CD4-positive, alpha-beta T cell (primary cell): ENCODE measurements at regions not wholly inside any gene's neighbourhood (a gene's known extent, or its start where the extent isn't known, plus 50 kb on each side); places are given as distances from the start of the nearest gene placed in this dataset.

ENCODE experiments used
- ATAC-seq: fragments of 200-7000 bp; cut with Tn5 transposase; one replicate; pipeline ENCODE4 v1.10.0; 2022; ENCODE audit warnings: mild to moderate bottlenecking; ENCODE audit not compliant: poor library complexity
- CTCF ChIA-PET: fragments of 350-600 bp; sonication (Branson Sonifier 250); formaldehyde crosslinking; loops from one replicate; lab custom pipeline; 2021; ENCODE audit warnings: antibody characterized with exemption, inconsistent platforms; lab: Charles Lee
- POLR2A ChIA-PET: fragments of 350-600 bp; sonication (Branson Sonifier 250); formaldehyde crosslinking; loops from one replicate; lab custom pipeline; 2021; ENCODE audit warnings: antibody characterized with exemption, inconsistent platforms; lab: Charles Lee
- DNase-seq, 14 experiments: peaks; one replicate each; pipeline ENCODE4 v3.0.0-alpha.2; 2013 to 2020; ENCODE audit warnings: mixed read lengths in 2 of 14
- H3K27ac ChIP-seq, 2 donors: one replicate each; pipeline versions ENCODE4 v1.5.1 to v1.7.0; 2013; ENCODE audit warnings: low read length in 2 of 2, low read depth in 1 of 2, mild to moderate bottlenecking in 1 of 2
- H3K27me3 ChIP-seq, 2 experiments: 1 replicate in 1 of 2; 2 replicates in 1 of 2; pipeline versions ENCODE4 v1.6.1 to v1.7.0; 2013; ENCODE audit warnings: low read length in 2 of 2, control low read depth in 1 of 2, mild to moderate bottlenecking in 1 of 2, moderate library complexity in 1 of 2; ENCODE audit not compliant: insufficient read depth in 2 of 2, control insufficient read depth in 1 of 2
- H3K36me3 ChIP-seq: one replicate; pipeline ENCODE4 v1.6.1; 2013; ENCODE audit warnings: low read length, control low read depth; ENCODE audit not compliant: insufficient read depth
- H3K4me1 ChIP-seq: one replicate; pipeline ENCODE4 v1.6.1; 2013; ENCODE audit warnings: low read length, control low read depth; ENCODE audit not compliant: insufficient read depth
- H3K4me3 ChIP-seq: one replicate; pipeline ENCODE4 v1.5.1; 2013; ENCODE audit warnings: mild to moderate bottlenecking, low read length, moderate library complexity
- H3K9me3 ChIP-seq, 2 experiments: 1 replicate in 1 of 2; 2 replicates in 1 of 2; pipeline versions ENCODE4 v1.6.1 to v1.7.0; 2013; ENCODE audit warnings: low read length in 2 of 2, mild to moderate bottlenecking in 2 of 2, control low read depth in 1 of 2, moderate library complexity in 1 of 2; ENCODE audit not compliant: control insufficient read depth in 1 of 2, insufficient read depth in 1 of 2
- H3K27ac Mint-ChIP-seq: one replicate; pipeline ENCODE4 v1.8.0; 2020; ENCODE audit warnings: mixed read lengths
- H3K27me3 Mint-ChIP-seq: one replicate; pipeline ENCODE4 v1.8.0; 2021; ENCODE audit warnings: mixed read lengths
- H3K36me3 Mint-ChIP-seq: one replicate; pipeline ENCODE4 v1.8.0; 2021; ENCODE audit warnings: low read depth, mixed read lengths
- H3K4me1 Mint-ChIP-seq: one replicate; pipeline ENCODE4 v1.8.0; 2021; ENCODE audit warnings: low read depth, mixed read lengths
- H3K4me3 Mint-ChIP-seq: one replicate; pipeline ENCODE4 v1.8.0; 2020; ENCODE audit warnings: mild to moderate bottlenecking, mixed read lengths
- H3K9me3 Mint-ChIP-seq: one replicate; pipeline ENCODE4 v1.8.0; 2020; ENCODE audit warnings: mixed read lengths
- intact Hi-C, 2 experiments: fragments of 100-400 bp; cut with DNase I in 1 of 2; cut with micrococcal nuclease in 1 of 2; formaldehyde crosslinking; loops; one replicate each; pipeline versions ENCODE4 v1.15.1 to v1.9.0; 2023 to 2025; cut with DNase I, micrococcal nuclease
- TF ChIP-seq, protein P1 (sequence below): fragments of 200-600 bp; IDR thresholded peaks from one replicate; pipeline ENCODE4 v1.8.0; 2022; ENCODE audit warnings: antibody characterized with exemption, mild to moderate bottlenecking

DNA sequence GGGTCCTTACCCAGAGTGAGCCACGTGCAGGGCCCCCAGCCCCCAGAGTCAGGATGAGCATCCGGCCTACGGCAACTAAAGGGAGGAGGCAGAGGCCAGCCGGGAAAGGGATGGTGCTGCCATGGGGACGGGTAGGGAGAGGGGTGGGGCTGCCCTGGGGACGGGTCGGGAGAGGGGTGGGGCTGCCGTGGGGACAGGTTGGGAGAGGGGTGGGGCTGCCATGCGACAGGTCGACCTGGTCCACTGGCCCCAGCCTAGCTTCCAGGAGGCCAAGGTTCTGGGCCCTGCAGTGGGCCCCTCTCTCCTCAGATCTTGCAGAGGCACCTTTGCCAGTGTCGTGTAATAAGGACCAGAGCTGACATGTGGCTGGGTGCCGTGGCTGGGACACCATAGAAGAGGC is 187.7 kb downstream of the BRD1 start:
- Mint-ChIP-seq H3K27ac (no peak overlapping the region), H3K9me3 (no peaks in the 10 kb centered on the region)
- POLR2A ChIA-PET = no interaction called here

GRCh38 chr22:49638788-49639187 is 188.9 kb downstream of the BRD1 start:
- intact Hi-C loops = no loop called here
- no peaks in the 10 kb centered on the region for H3K9me3 Mint-ChIP-seq
- no peak overlapping the region for H3K4me3 Mint-ChIP-seq
- POLR2A ChIA-PET = no interaction called here
- H3K4me1 Mint-ChIP-seq = peaks cover 3% of the 10 kb centered on the region
- no peak for DNase-seq
- Histone ChIP-seq H3K9me3 (no peaks in the 10 kb centered on the region), H3K4me1 (no peaks in the 10 kb centered on the region), H3K27me3 (no peaks in the 10 kb centered on the region), H3K36me3 (no peaks in the 10 kb centered on the region), H3K4me3 (no peak overlapping the region), H3K27ac (no peak overlapping the region)
- ATAC-seq = no peak
- no peaks in the 10 kb centered on the region for H3K36me3 Mint-ChIP-seq
- TF ChIP-seq, protein P1, sequence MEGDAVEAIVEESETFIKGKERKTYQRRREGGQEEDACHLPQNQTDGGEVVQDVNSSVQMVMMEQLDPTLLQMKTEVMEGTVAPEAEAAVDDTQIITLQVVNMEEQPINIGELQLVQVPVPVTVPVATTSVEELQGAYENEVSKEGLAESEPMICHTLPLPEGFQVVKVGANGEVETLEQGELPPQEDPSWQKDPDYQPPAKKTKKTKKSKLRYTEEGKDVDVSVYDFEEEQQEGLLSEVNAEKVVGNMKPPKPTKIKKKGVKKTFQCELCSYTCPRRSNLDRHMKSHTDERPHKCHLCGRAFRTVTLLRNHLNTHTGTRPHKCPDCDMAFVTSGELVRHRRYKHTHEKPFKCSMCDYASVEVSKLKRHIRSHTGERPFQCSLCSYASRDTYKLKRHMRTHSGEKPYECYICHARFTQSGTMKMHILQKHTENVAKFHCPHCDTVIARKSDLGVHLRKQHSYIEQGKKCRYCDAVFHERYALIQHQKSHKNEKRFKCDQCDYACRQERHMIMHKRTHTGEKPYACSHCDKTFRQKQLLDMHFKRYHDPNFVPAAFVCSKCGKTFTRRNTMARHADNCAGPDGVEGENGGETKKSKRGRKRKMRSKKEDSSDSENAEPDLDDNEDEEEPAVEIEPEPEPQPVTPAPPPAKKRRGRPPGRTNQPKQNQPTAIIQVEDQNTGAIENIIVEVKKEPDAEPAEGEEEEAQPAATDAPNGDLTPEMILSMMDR = no peak
- no peaks in the 10 kb centered on the region for H3K27me3 Mint-ChIP-seq
- H3K27ac Mint-ChIP-seq = no peak overlapping the region
- CTCF ChIA-PET = no interaction called here

More for the DNA sequence above, 187.7 kb downstream of the BRD1 start:
- ATAC-seq (no peak), DNase-seq (no peak)
- H3K4me3 Mint-ChIP-seq = no peak overlapping the region
- Histone ChIP-seq H3K9me3 (no peaks in the 10 kb centered on the region), H3K36me3 (no peaks in the 10 kb centered on the region), H3K4me3 (no peak overlapping the region), H3K4me1 (no peaks in the 10 kb centered on the region), H3K27me3 (no peaks in the 10 kb centered on the region), H3K27ac (no peak overlapping the region)
- peaks cover 3% of the 10 kb centered on the region for H3K4me1 Mint-ChIP-seq
- TF ChIP-seq, protein P1 = no peak
- H3K36me3 Mint-ChIP-seq = no peaks in the 10 kb centered on the region
- CTCF ChIA-PET = no interaction called here
- H3K27me3 Mint-ChIP-seq = no peaks in the 10 kb centered on the region
- intact Hi-C loops = no loop called here

GRCh38 chr22:49638001-49638400 is 189.7 kb downstream of the BRD1 start:
- intact Hi-C loops = no loop called here
- H3K27ac Mint-ChIP-seq = no peak overlapping the region
- TF ChIP-seq, protein P1 = no peak
- ATAC-seq (no peak), DNase-seq (no peak)
- Histone ChIP-seq H3K4me3 (no peak overlapping the region), H3K9me3 (no peaks in the 10 kb centered on the region), H3K4me1 (no peaks in the 10 kb centered on the region), H3K27ac (no peak overlapping the region), H3K36me3 (no peaks in the 10 kb centered on the region), H3K27me3 (no peaks in the 10 kb centered on the region)
- peaks cover 3% of the 10 kb centered on the region for H3K4me1 Mint-ChIP-seq
- H3K36me3 Mint-ChIP-seq = no peaks in the 10 kb centered on the region
- no peak overlapping the region for H3K4me3 Mint-ChIP-seq
- ChIA-PET POLR2A (no interaction called here), CTCF (no interaction called here)
- no peaks in the 10 kb centered on the region for H3K9me3 Mint-ChIP-seq
- H3K27me3 Mint-ChIP-seq = no peaks in the 10 kb centered on the region
